ENCODE measurements at regions not wholly inside any gene's neighbourhood (a gene's known extent, or its start where the extent isn't known, plus 50 kb on each side); places are given as distances from the start of the nearest gene placed in this dataset.

DNA sequence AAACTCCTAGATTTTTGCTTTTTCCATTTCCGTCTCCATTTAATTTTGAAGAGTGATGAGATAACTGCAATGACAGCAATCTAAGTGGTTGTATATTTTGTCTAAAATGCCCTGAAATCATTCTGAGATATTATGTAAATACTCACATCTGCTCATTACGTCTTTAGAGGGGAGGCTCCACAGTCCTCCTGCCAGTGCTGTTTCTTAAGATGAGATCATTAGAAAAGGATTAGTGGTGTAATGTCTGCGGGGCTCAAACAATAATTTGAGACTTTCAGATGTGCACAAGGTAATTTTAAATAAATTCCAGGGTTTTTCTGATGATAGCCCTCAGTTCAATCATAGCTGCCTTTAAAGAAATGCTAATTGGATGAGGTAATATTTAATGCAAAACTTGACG lies 437.9 kb downstream of the FOXO1 start:
- peaks cover 0 to 6% (median 5%) of the 10 kb centered on the region in 4 donors for H3K4me1 ChIP-seq
- H3K9me3 ChIP-seq: no peaks in the 10 kb centered on the region
- H3K27me3 ChIP-seq: no peaks in the 10 kb centered on the region
- H3K4me3 ChIP-seq: no peak overlapping the region
- H3K27ac ChIP-seq: peak overlapping the region in 3 of 5 donors; percentile 21 to 40 (median 32)
- no peak for DNase-seq
- H3K36me3 ChIP-seq: no peaks in the 10 kb centered on the region
- TF ChIP-seq POLR2AphosphoS5 (IDR thresholded peaks at IDR 0.05) (no peak), POLR2A (IDR thresholded peaks at IDR 0.05) (no peak), EP300 (IDR thresholded peaks at IDR 0.05) (no peak)
- TF ChIP-seq, protein P1, sequence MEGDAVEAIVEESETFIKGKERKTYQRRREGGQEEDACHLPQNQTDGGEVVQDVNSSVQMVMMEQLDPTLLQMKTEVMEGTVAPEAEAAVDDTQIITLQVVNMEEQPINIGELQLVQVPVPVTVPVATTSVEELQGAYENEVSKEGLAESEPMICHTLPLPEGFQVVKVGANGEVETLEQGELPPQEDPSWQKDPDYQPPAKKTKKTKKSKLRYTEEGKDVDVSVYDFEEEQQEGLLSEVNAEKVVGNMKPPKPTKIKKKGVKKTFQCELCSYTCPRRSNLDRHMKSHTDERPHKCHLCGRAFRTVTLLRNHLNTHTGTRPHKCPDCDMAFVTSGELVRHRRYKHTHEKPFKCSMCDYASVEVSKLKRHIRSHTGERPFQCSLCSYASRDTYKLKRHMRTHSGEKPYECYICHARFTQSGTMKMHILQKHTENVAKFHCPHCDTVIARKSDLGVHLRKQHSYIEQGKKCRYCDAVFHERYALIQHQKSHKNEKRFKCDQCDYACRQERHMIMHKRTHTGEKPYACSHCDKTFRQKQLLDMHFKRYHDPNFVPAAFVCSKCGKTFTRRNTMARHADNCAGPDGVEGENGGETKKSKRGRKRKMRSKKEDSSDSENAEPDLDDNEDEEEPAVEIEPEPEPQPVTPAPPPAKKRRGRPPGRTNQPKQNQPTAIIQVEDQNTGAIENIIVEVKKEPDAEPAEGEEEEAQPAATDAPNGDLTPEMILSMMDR (IDR thresholded peaks at IDR 0.05): no peak
- intact Hi-C loops (cut with DNase I; ENCODE audit: low total_unique reads): no loop called here
- WGBS, 5 donors: 61 to 84% (median 72%) methylated on average over 4 of the region's 4 CpGs

DNA sequence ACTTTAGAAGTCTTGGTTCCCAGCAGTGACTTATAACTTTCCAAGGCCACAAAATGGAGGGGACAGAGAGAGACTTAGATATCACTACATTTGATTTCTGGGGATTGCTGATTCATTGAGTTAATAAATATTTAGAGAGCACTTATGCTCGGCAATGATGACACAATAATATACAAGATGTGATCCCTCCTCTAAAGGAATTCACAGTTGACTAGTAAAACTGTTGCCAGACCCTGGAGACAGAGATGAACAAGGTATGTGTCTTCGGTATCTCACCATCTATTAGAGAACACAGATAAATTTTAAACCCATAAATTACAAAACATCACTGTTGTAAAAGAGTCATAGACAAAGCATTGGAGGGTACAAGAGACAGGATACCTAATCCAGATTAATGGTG lies 437.5 kb downstream of the FOXO1 start:
- H3K9me3 ChIP-seq: no peaks in the 10 kb centered on the region
- intact Hi-C loops (cut with DNase I; ENCODE audit: low total_unique reads): no loop called here
- DNase-seq: no peak
- no peaks in the 10 kb centered on the region for H3K27me3 ChIP-seq
- TF ChIP-seq, protein P1 (IDR thresholded peaks at IDR 0.05): no peak
- TF ChIP-seq POLR2AphosphoS5 (IDR thresholded peaks at IDR 0.05): no peak
- TF ChIP-seq POLR2A (IDR thresholded peaks at IDR 0.05): no peak
- no peak for TF ChIP-seq EP300 (IDR thresholded peaks at IDR 0.05)
- H3K36me3 ChIP-seq: no peaks in the 10 kb centered on the region
- H3K4me3 ChIP-seq: no peak overlapping the region
- H3K27ac ChIP-seq: peak overlapping the region in 3 of 5 donors; percentile 21 to 40 (median 32)
- H3K4me1 ChIP-seq: peaks cover 0 to 6% (median 5%) of the 10 kb centered on the region in 4 donors
- 43 to 46% (median 45%) methylated on average over 2 of the region's 2 CpGs for WGBS, 5 donors

DNA sequence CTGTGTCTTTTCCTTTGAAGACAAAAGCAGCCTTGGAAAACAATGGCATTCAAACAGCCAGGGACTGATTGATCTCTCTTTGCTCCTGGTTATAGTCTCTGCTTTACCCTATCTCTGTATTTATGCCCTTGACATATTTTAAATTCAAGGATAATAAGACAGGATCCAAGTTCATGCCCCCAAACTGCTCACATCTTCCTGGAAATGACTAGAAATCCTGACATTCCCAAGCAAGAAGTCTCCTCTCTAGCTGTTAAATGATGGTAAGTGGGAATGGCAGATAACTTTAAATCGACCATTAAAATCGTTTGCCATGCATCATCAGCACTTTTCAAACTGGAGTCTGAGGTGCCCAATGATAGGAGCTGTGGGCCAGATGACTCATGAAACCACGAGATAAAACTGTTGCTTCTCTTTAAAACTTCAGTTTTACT lies 435.6 kb downstream of the FOXO1 start:
- no peaks in the 10 kb centered on the region for H3K27me3 ChIP-seq
- 44 to 67% (median 53%) methylated on average over 3 of the region's 3 CpGs for WGBS, 5 donors
- peaks cover 0 to 6% (median 5%) of the 10 kb centered on the region in 4 donors for H3K4me1 ChIP-seq
- no peak overlapping the region for H3K4me3 ChIP-seq
- no peaks in the 10 kb centered on the region for H3K9me3 ChIP-seq
- TF ChIP-seq, protein P1 (IDR thresholded peaks at IDR 0.05): no peak
- TF ChIP-seq POLR2AphosphoS5 (IDR thresholded peaks at IDR 0.05) (no peak), POLR2A (IDR thresholded peaks at IDR 0.05) (no peak), EP300 (IDR thresholded peaks at IDR 0.05) (no peak)
- H3K27ac ChIP-seq: peak overlapping the region in 3 of 5 donors; percentile 5 to 45 (median 28)
- intact Hi-C loops (cut with DNase I; ENCODE audit: low total_unique reads): no loop called here
- DNase-seq: no peak
- H3K36me3 ChIP-seq: no peaks in the 10 kb centered on the region

DNA sequence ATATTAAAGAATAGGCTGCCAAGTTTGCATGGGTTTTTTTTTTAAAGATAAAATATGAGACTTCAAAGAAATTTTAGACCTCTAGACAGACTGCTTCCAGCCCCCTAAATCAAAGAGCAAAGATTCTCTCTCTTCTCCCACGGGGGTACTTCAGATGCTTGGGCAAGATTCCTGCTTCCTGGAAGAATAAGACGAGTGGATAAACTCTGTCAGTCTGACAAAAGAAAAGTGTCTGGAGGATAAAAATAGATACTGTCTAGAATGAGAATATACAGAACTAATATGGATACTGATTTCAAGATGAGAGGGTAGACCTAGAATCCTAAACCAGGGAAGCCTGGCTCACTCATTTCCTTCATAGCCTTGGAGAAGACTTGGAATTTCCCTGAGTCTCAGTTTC lies 435.1 kb downstream of the FOXO1 start:
- DNase-seq: no peak
- intact Hi-C loops (cut with DNase I; ENCODE audit: low total_unique reads): no loop called here
- TF ChIP-seq EP300 (IDR thresholded peaks at IDR 0.05) (no peak), POLR2AphosphoS5 (IDR thresholded peaks at IDR 0.05) (no peak), POLR2A (IDR thresholded peaks at IDR 0.05) (no peak)
- TF ChIP-seq, protein P1 (IDR thresholded peaks at IDR 0.05): no peak
- WGBS, 5 donors: 37 to 68% (median 56%) methylated on average over 2 of the region's 2 CpGs
- Histone ChIP-seq H3K27me3 (no peaks in the 10 kb centered on the region), H3K4me1 (peaks cover 0 to 6% (median 5%) of the 10 kb centered on the region in 4 donors), H3K27ac (peak overlapping the region in 3 of 5 donors; percentile 5 to 45 (median 28)), H3K36me3 (no peaks in the 10 kb centered on the region), H3K9me3 (no peaks in the 10 kb centered on the region), H3K4me3 (no peak overlapping the region)
